Nucleus accumbens (tissue), 56 donors: ENCODE measurements at regions not wholly inside any gene's neighbourhood (a gene's known extent, or its start where the extent isn't known, plus 50 kb on each side); places are given as distances from the start of the nearest gene placed in this dataset.

Source experiments
- DNase-seq, 56 donors: peaks; one replicate each; lab custom pipeline; 2025; lab: John Stamatoyannopoulos, UW

DNA sequence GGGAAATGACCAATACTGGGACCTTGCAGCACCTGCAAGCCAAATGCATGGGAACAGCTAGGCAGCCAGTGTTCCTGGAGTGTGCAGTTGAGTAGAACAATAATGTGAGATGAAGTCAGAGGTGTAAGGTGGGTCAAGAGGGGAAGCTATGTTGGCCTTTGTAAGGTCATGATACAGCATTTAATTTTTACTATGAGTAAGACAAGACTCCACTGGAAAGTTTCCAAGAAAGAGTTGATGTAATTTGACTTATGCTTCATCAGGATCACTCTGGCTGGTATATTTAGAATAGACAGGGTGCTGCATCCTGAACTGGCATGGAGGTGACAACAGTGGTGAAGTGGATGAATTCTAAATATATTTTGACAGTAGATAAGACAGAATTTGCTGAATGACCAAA is 744.8 kb downstream of the KCTD16 start:
- DNase-seq: no peak

GRCh38 chr5:144913661-144914060 is 743.0 kb downstream of the KCTD16 start:
- no peak for DNase-seq

GRCh38 chr5:144896473-144896872 is 725.8 kb downstream of the KCTD16 start:
- no peak for DNase-seq

DNA sequence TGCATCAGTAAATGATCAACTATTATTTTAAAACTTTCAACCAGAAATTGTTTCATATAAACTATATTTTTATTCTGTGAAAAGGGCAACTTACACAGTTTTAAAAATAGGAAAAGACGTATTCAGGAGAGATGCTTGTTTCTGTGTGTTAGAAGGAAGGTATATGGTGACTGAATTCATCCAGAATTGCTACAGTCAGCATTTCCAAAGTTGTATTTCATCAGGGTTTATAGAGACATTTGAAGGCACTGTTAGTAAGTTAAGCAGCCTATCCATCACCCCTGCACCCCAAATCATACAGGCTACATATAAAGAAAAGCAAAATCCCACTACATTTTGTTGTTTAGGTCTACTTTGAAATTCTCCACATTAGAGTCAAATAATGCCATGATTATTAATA is 716.0 kb downstream of the KCTD16 start:
- DNase-seq: no peak

DNA sequence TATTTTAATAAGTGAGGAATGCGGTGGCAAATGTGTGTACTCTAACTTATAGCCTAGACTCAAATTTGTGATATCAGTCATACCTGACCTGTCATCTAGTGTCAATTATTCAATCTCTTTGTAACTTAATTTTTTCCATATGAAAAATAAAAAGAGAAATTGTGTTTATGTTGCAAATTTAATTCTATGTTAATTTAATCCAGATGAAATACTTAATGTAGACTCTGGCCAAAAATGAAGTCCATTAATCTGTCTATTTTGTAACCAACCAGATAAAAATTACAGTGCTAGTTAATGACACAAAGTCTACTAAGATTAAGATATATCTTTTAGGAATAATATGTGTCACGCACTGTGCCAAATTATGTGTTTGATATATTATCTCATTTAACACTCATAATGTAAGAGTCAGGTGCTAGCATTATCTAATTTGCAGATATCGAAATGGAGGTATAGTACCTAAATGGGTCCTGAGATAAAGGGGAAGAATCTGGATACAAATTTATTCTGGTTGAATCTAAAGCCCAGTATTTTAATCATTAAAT is 712.1 kb downstream of the KCTD16 start:
- no peak for DNase-seq

DNA sequence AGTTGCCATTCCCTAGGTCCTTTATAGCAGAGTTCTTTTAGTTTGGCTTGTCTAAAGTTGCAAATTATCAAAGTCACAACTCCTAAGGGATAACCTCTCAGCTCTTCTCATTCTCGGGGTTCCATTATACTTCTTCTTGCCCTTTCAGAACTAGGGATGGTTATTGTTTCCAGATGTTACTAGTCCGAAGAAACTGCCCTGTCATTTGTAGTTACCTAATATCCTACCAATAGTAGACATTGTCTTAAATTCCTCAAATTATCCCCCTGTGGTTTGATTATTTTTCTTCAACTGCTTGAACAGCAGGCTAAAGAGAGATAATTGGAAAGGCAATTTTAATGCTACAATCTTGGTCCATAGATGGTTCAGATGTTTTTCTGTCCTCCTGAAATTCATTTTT is 709.8 kb downstream of the KCTD16 start:
- no peak for DNase-seq

- no peak for DNase-seq
These were observed 706.3 kb downstream of the KCTD16 start for GRCh38 chr5:144876990-144877389.

DNA sequence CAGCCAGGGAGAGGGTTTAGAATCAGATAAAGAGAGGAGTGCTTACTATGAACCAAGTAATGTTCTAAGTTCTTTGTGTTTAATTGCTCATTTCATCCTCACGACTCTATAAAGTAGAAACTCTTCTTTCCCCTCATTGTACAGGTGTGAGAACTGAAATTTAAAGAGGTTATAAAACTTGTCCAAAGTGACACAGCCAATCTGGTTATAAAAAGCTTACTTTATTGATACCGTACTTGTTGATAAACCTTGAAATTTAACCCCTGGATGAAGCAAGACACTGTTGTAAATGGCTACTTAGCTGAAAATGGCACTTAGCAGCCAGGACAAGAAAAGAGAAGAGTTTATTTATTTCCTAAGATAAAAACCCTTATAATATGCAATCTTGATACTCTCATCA is 702.4 kb downstream of the KCTD16 start:
- DNase-seq: no peak

- no peak for DNase-seq
These were observed 693.4 kb downstream of the KCTD16 start for GRCh38 chr5:144864118-144864517.

DNA sequence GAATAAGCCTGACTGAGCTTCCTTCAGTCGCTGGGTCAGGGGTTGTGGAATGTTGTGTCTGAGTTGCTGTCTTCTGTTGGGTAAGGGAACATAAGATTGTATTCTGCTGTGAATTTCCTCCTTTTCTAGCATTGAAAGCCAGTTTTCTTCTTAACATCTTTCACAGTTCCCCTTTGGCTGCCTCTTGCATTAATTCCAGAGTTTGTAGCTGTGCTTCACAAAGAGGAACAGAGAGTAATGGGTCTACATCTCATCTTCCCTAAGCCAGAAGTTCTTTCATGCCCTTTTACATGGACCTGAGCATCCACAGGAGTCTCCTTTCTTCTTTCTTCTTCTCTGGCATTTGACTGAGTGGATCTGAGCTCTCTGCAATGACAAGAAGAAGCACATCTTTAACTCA is 686.8 kb downstream of the KCTD16 start:
- no peak for DNase-seq

DNA sequence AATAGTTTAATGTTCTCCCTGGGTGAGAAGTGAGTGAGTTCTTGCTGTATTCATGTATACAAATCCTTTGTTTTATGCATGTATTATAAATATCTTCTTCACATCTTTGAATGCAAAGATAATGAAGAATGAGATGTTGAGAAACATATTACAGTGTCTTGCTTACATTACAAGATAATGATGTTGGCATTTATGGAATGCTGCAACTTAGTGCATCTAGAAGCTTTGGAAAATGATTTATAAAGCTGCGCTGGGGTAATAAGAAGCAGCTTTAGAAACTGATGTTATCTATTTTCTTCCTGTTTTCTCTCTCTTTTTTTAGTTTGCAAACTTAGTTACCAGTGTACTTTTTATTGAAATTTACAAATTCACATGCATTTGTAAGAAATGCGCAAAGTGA is 673.4 kb downstream of the KCTD16 start:
- no peak for DNase-seq

GRCh38 chr5:144832416-144832815 is 661.7 kb downstream of the KCTD16 start:
- no peak for DNase-seq

DNA sequence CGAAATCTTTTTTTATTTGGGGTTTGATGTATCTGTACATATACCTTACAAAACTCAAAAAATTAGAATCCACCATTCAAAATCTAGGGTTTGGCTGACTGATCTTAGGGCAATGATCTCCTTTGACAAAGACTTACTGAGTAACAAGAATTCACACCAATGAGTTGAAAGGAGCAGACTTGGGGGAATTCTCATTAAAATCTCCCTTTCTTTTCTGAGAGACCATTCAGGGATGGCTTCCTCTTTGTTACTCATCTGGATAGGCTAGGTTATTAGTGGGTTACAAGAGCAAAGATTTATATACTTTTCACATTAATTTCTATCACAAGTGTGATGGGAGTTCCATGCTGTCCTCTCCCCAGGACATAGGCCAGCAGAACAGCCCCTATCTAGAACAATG is 661.0 kb downstream of the KCTD16 start:
- DNase-seq: no peak

DNA sequence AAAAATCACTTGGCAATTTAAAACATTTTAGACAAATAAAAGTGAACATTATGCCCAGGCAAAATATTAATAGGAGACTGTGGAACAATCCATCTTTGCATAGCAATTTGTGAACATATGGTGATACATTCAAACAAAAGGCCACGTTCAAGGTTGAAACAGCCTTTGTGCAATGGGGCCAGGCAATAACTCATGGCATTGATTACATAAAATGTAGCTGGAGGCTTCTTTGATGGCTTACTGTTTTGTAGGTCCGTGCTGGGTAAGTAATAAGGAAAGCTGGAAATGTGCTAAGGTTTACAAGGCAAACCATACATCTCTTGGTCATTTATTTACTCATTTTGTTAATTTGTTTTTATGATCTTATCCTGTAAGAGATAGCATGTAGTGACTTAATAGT is 651.8 kb downstream of the KCTD16 start:
- DNase-seq: no peak

GRCh38 chr5:144820278-144820677 is 649.6 kb downstream of the KCTD16 start:
- DNase-seq: no peak

DNA sequence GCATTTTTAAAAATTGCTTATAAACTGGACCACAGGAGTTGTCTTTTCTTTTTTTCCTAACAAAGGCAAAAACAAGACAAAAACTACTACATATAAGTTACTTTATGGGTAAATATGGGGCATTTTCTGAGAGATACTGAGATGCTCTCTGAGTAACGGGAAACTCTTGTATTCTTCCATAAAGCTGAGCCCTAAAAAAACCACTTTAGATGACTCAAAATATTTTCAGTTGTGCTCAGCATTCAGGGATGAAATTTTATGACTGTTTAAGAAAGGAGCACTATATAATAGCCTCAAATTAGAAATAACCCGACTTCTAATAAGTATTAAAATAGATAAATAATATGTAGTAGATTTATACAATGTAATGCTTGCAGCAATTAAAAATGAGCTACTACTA is 644.5 kb downstream of the KCTD16 start:
- no peak for DNase-seq

- no peak for DNase-seq
These were observed 642.1 kb downstream of the KCTD16 start for GRCh38 chr5:144812763-144813162.

DNA sequence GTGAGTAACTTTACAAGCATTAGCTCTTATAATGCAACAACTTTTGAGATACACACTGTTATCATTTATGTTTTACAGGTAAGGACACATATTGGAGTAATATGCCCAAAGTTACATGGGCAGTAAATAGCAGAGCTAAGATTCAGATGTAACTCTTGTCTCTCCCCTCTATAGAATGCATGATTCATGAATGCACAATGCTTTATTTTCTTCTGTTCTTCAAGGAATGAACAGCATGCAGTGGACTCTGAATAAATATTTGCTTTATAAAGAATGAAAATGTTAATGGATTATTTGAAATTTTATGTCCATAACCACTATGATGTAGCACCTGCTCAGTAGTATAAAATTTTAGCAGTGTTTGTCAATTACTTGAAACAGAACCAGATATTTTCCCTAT is 629.5 kb downstream of the KCTD16 start:
- DNase-seq: no peak

GRCh38 chr5:144798595-144798994 is 627.9 kb downstream of the KCTD16 start:
- DNase-seq: no peak

GRCh38 chr5:144794922-144795321 is 624.2 kb downstream of the KCTD16 start:
- DNase-seq: no peak

DNA sequence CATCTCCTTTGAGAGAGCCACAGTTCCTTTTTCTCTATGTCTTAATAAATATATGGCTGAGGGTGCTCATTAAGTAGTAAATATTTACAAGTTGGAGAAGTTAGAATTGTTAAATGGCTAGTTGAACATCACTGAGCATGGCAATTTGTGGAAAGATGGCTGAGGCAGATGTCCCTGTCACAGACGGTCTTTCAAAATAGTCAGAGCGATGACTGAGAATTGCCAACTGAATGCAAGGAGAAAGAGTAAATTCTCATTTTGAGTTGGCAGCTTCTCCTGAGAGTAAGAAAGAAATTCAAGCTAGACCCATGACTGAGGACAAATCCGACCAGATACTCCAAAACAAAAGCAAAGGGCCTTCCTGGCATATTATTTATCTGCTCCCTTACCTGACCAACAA is 617.9 kb downstream of the KCTD16 start:
- DNase-seq: no peak

GRCh38 chr5:144788046-144788445 is 617.4 kb downstream of the KCTD16 start:
- DNase-seq: no peak

DNA sequence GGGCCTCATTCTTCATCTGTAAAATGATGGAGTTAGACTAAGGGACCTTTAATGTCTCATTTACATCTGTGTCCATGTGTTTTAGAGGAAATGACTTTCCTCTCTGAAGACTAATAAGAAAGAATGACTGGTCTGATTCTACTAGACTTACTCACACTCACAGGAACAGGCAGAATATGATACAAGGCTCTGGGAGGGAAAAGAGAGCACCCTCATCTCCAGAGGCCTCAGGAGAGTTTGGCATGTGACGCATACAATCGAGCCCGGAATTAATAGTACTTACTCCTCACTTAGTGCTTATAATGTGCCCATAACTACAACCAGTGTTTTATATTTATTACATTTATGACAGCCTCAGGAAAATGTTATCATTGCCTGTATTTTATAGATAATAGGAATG is 608.7 kb downstream of the KCTD16 start:
- no peak for DNase-seq

DNA sequence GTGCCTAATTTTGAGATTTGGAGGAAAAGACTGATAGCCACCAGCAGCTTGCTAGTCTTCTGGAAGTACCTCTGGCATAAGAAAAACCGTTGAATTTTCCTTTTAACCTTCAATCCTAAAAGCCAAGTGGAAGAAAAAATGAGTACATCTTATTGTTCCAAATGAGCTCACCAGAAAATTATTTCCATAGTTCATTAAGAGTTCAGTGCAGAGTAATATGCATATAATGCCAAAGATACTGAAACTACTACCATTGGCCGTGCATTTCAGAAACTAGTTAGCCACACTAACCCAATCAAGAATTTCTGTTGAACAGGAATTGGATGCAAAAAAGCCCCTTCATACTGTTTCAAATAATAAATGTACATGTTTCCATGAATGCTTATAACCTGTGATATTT is 607.9 kb downstream of the KCTD16 start:
- DNase-seq: no peak
